PFSK-1 (cell line): ENCODE measurements at regions not wholly inside any gene's neighbourhood (a gene's known extent, or its start where the extent isn't known, plus 50 kb on each side); places are given as distances from the start of the nearest gene placed in this dataset.

ENCODE experiments used
- POLR2AphosphoS5 ChIP-seq: IDR thresholded peaks from 2 replicates; pipeline ENCODE4 v1.6.1; 2012; ENCODE audit warnings: low read depth, mild to moderate bottlenecking, control low read depth, low read length, moderate library complexity
- REST ChIP-seq, 2 experiments: IDR thresholded peaks; 2 replicates each; pipeline versions ENCODE4 v1.6.1 to v1.8.0; 2011 to 2012; ENCODE audit warnings: low read depth in 2 of 2, low read length in 2 of 2, control low read depth in 1 of 2, inconsistent platforms in 1 of 2, mild to moderate bottlenecking in 1 of 2, moderate library complexity in 1 of 2; ENCODE audit not compliant: insufficient read depth in 1 of 2

- TF ChIP-seq REST (IDR thresholded peaks at IDR 0.05; ENCODE audit: insufficient read depth in 1 of 2, low read depth in 2 of 2, low read length in 2 of 2), result no peak
- TF ChIP-seq POLR2AphosphoS5, result no peak
Observed at GRCh38 chrX:15163131-15163530, 106.8 kb downstream of the ASB9 start.
